Type B pancreatic cell (in vitro differentiated cells): ENCODE measurements at regions not wholly inside any gene's neighbourhood (a gene's known extent, or its start where the extent isn't known, plus 50 kb on each side); places are given as distances from the start of the nearest gene placed in this dataset.
A peak's percentile ranks its signal among the peaks of the same experiment; 100 is the strongest.

Experiments
- DNase-seq: peaks from one replicate; pipeline ENCODE4 v3.0.0; 2021; ENCODE audit warnings: mixed read lengths; ENCODE audit not compliant: unreplicated experiment; ENCODE audit errors: extremely low spot score
- H3K27ac Mint-ChIP-seq: 2 replicates; pipeline ENCODE4 v1.8.0; 2021; ENCODE audit warnings: mild to moderate bottlenecking, mixed read lengths
- H3K27me3 Mint-ChIP-seq: 2 replicates; pipeline ENCODE4 v1.8.0; 2021; ENCODE audit warnings: mixed read lengths
- H3K36me3 Mint-ChIP-seq: 2 replicates; pipeline ENCODE4 v1.8.0; 2021; ENCODE audit warnings: mixed read lengths
- H3K4me1 Mint-ChIP-seq: one replicate; pipeline ENCODE4 v1.8.0; 2021; ENCODE audit warnings: mixed read lengths; ENCODE audit not compliant: unreplicated experiment
- H3K4me3 Mint-ChIP-seq: 2 replicates; pipeline ENCODE4 v1.8.0; 2021; ENCODE audit warnings: mild to moderate bottlenecking, mixed read lengths
- H3K9me3 Mint-ChIP-seq: 2 replicates; pipeline ENCODE4 v1.8.0; 2021; ENCODE audit warnings: mixed read lengths
- CTCF ChIP-seq: fragments of 200-600 bp; sonication (generic); conservative IDR thresholded peaks from 2 replicates; pipeline ENCODE4 v1.5.0; 2021; ENCODE audit warnings: antibody characterized with exemption, mild to moderate bottlenecking

- no peak overlapping the region for H3K27ac Mint-ChIP-seq
- H3K27me3 Mint-ChIP-seq: peaks cover 36% of the 10 kb centered on the region
- peaks cover 4% of the 10 kb centered on the region for H3K9me3 Mint-ChIP-seq
- H3K4me3 Mint-ChIP-seq: no peak overlapping the region
- H3K36me3 Mint-ChIP-seq: no peaks in the 10 kb centered on the region
- no peaks in the 10 kb centered on the region for H3K4me1 Mint-ChIP-seq
- TF ChIP-seq CTCF: no peak
- no peak for DNase-seq
Observed at GRCh38 chr19:32189956-32190706, 155.3 kb upstream of the ZNF507 start.

GRCh38 chr19:32191921-32192320 is 153.5 kb upstream of the ZNF507 start:
- Mint-ChIP-seq H3K4me3 (no peak overlapping the region), H3K4me1 (no peaks in the 10 kb centered on the region), H3K27ac (no peak overlapping the region), H3K27me3 (peaks cover 33% of the 10 kb centered on the region), H3K36me3 (no peaks in the 10 kb centered on the region), H3K9me3 (peaks cover 4% of the 10 kb centered on the region)
- no peak for DNase-seq
- no peak for TF ChIP-seq CTCF

GRCh38 chr19:32195706-32196610 is 149.5 kb upstream of the ZNF507 start:
- Mint-ChIP-seq H3K4me3 (no peak overlapping the region), H3K36me3 (no peaks in the 10 kb centered on the region), H3K27me3 (peaks cover 9% of the 10 kb centered on the region), H3K4me1 (no peaks in the 10 kb centered on the region), H3K9me3 (peaks cover 4% of the 10 kb centered on the region), H3K27ac (no peak overlapping the region)
- no peak for TF ChIP-seq CTCF
- DNase-seq: peak; percentile 42

- Mint-ChIP-seq H3K9me3 (peaks cover 4% of the 10 kb centered on the region), H3K4me3 (no peak overlapping the region), H3K27me3 (peaks cover 8% of the 10 kb centered on the region), H3K4me1 (no peaks in the 10 kb centered on the region), H3K36me3 (no peaks in the 10 kb centered on the region), H3K27ac (no peak overlapping the region)
- DNase-seq: peak; percentile 36
- TF ChIP-seq CTCF: no peak
Observed at GRCh38 chr19:32196690-32197420, 148.6 kb upstream of the ZNF507 start.
